Coronary artery (tissue), 2 donors: ENCODE measurements at regions not wholly inside any gene's neighbourhood (a gene's known extent, or its start where the extent isn't known, plus 50 kb on each side); places are given as distances from the start of the nearest gene placed in this dataset.

Experiments
- DNase-seq: peaks from one replicate; pipeline ENCODE4 v3.0.0-alpha.2; 2017; ENCODE audit warnings: low spot score
- H3K27ac ChIP-seq, 2 donors: fragments of 200-600 bp; sonication (generic); one replicate each; pipeline ENCODE4 v1.5.1; 2016 to 2019
- H3K4me3 ChIP-seq: fragments of 200-600 bp; sonication (generic); 2 replicates; pipeline ENCODE4 v1.5.1; 2016; ENCODE audit warnings: mild to moderate bottlenecking, moderate library complexity
- CTCF ChIP-seq: fragments of 200-600 bp; sonication (generic); IDR thresholded peaks from one replicate; pipeline ENCODE4 v1.5.1; 2019; ENCODE audit warnings: antibody characterized with exemption

GRCh38 chr18:8469544-8470130 lies 139.6 kb upstream of the RAB12 start:
- TF ChIP-seq CTCF: no peak
- DNase-seq: no peak
- Histone ChIP-seq H3K4me3 (no peak overlapping the region), H3K27ac (no peak overlapping the region)

- no peak for DNase-seq
- no peak for TF ChIP-seq CTCF
- Histone ChIP-seq H3K4me3 (no peak overlapping the region), H3K27ac (no peak overlapping the region)
These were observed 137.9 kb upstream of the RAB12 start for GRCh38 chr18:8471372-8471771.

DNA sequence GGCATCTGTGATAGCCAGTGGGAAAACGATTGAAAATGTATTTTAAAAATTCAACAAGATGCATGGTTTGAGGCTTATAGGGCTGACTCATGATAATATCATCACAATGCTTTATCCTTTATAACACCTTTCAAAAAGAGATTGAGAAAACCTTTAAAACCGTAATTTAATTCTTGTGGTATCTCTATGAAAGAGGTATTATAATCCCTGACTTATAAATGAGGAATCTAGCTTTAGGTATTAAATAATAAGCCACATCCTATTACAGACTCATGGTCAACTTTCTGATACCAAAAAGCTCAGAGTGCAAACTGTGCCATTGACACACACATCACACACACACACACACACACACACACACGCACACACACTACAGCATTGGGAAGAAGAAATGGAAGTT lies 134.6 kb upstream of the RAB12 start:
- TF ChIP-seq CTCF: no peak
- DNase-seq: no peak
- Histone ChIP-seq H3K4me3 (no peak overlapping the region), H3K27ac (no peak overlapping the region)

DNA sequence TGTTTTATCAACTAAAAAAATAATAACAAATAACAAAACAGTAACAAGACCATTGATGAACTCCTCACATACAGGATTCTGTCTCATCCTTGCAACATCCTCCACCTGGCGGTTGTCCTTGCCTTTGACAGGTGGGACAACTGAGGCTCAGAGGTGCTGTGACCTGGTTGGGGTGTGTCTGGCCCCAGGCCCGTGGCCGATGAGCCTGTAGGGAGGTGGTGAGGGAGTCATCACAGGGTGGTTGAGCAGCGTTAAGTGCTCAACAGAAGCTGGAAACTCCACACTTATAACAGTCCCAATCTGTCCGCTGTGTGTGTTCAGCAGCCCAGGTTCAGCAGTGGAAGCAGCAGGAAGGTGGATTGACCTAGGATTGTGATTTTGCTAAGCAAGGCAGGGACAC lies 131.6 kb upstream of the RAB12 start:
- Histone ChIP-seq H3K27ac (no peak overlapping the region), H3K4me3 (no peak overlapping the region)
- DNase-seq: no peak
- TF ChIP-seq CTCF: no peak

- DNase-seq: no peak
- Histone ChIP-seq H3K27ac (no peak overlapping the region), H3K4me3 (no peak overlapping the region)
- TF ChIP-seq CTCF: peak; percentile 55
These were observed 130.9 kb upstream of the RAB12 start for GRCh38 chr18:8478166-8478967.

DNA sequence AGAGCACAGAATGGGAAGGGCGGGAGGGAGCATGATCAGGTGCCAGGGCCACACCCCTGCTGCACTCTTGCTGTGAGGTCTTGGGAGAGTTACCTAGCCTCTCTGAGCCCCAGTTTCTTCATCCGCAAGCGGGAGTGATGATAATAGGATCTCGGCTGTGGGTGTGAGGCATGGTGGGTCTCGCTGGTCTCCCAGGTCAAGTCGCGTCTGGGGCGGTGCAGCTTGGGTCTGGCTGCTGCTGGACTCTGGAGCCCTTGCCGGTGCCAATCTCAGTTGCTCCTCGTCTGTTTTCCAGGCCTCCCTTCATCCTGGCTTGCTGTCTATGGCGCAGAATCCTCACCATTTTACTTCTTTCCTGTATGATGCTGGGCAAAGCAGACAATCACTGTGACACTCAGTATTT lies 130.3 kb upstream of the RAB12 start:
- TF ChIP-seq CTCF: no peak
- no peak for DNase-seq
- no peak overlapping the region for H3K27ac ChIP-seq
- no peak overlapping the region for H3K4me3 ChIP-seq

DNA sequence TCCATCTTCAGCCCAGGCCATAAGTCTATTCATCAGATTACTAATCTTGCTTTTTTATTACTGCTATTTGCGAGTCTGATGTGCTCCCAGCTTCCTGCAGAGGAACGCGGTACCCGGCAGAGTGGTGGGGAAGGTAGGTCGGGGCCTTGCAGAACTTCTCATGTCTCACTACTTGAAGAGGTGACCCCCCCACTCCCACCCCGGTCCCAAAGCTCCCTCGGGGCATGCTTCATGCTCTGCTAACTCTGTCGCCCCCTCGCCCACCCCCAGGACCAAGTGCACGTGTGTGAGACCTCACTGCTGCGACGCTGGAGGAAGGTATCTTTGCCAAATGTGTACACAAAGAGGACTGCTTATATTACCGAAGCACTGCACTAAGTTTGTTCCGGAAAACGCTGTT lies 129.4 kb upstream of the RAB12 start:
- no peak overlapping the region for H3K27ac ChIP-seq

More for the DNA sequence above, 129.4 kb upstream of the RAB12 start:
- no peak for TF ChIP-seq CTCF
- no peak for DNase-seq
- H3K4me3 ChIP-seq: no peak overlapping the region
